HFFc6 (cell line): ENCODE measurements at regions not wholly inside any gene's neighbourhood (a gene's known extent, or its start where the extent isn't known, plus 50 kb on each side); places are given as distances from the start of the nearest gene placed in this dataset.

Source experiments
- DNase-seq: peaks from one replicate; pipeline ENCODE4 v3.0.0-alpha.2; 2018
- H3K27ac Mint-ChIP-seq: 2 replicates; pipeline ENCODE4 v1.8.0; 2020; ENCODE audit warnings: mild to moderate bottlenecking, mixed read lengths
- H3K27me3 Mint-ChIP-seq: 2 replicates; pipeline ENCODE4 v1.8.0; 2021; ENCODE audit warnings: mild to moderate bottlenecking, moderate library complexity, mixed read lengths; ENCODE audit not compliant: insufficient read depth
- H3K36me3 Mint-ChIP-seq: 2 replicates; pipeline ENCODE4 v1.8.0; 2021; ENCODE audit warnings: low read depth, mixed read lengths
- H3K4me1 Mint-ChIP-seq: 2 replicates; pipeline ENCODE4 v1.8.0; 2020; ENCODE audit warnings: low read depth, mixed read lengths
- H3K4me3 Mint-ChIP-seq: 2 replicates; pipeline ENCODE4 v1.8.0; 2020; ENCODE audit warnings: mild to moderate bottlenecking, moderate library complexity, mixed read lengths
- H3K9me3 Mint-ChIP-seq: 2 replicates; pipeline ENCODE4 v1.8.0; 2020; ENCODE audit warnings: mild to moderate bottlenecking, mixed read lengths
- CTCF ChIP-seq: fragments of 200-600 bp; sonication (generic); IDR thresholded peaks from 2 replicates; pipeline ENCODE4 v1.5.0; 2021; ENCODE audit warnings: antibody characterized with exemption, mild to moderate bottlenecking

DNA sequence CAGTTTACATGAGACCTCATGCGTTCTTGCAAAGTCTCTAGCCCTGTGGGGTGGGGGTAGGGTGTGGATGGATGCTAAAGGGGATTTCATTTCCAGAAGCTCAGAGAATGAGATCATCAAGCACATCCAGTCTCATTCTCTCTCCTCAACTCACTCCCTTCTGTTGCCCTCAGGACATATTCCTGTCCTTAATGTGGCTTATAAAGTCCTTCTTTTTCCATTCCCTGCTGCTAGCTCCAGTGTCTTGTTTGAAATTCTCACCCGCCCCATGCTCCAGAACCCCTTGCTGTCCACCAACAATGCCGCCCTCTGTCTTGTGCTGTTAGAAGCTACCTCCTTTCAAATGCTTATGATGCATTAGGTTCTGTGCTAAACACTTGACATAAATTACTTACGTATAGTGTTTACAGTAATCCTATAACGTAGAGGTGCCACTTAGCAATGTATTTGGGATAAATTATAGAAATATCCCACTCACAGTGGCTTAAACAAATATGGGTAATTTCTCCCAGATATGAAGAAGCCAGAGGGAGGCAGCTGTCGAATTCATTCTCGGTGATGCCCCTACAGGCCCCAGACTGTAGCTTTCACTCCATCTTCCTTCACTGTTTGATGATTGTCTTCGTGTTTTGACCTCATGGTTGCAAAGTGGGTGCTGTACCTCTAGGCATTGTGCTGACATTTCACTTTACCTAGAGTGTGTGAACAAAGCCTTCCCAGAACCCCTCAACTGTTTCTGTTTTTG is 273.1 kb upstream of the TBL1XR1 start:
- no peak for TF ChIP-seq CTCF
- Mint-ChIP-seq H3K4me3 (no peak overlapping the region), H3K27me3 (peaks cover 1% of the 10 kb centered on the region), H3K9me3 (no peaks in the 10 kb centered on the region), H3K36me3 (no peaks in the 10 kb centered on the region), H3K4me1 (peaks cover 52% of the 10 kb centered on the region), H3K27ac (peak overlapping the region; percentile 17; the same call in 1 of the 2 replicates)
- DNase-seq: peak; percentile 48

GRCh38 chr3:177471733-177472480 is 274.6 kb upstream of the TBL1XR1 start:
- Mint-ChIP-seq H3K27me3 (peaks cover 1% of the 10 kb centered on the region), H3K4me1 (peaks cover 40% of the 10 kb centered on the region), H3K9me3 (no peaks in the 10 kb centered on the region), H3K36me3 (no peaks in the 10 kb centered on the region), H3K4me3 (no peak overlapping the region), H3K27ac (no peak overlapping the region)
- no peak for DNase-seq
- no peak for TF ChIP-seq CTCF

GRCh38 chr3:177473184-177473583 is 275.9 kb upstream of the TBL1XR1 start:
- Mint-ChIP-seq H3K9me3 (no peaks in the 10 kb centered on the region), H3K36me3 (no peaks in the 10 kb centered on the region), H3K27ac (no peak overlapping the region), H3K4me3 (no peak overlapping the region), H3K27me3 (no peaks in the 10 kb centered on the region; the same call in 1 of the 2 replicates), H3K4me1 (peaks cover 36% of the 10 kb centered on the region)
- no peak for DNase-seq
- no peak for TF ChIP-seq CTCF

DNA sequence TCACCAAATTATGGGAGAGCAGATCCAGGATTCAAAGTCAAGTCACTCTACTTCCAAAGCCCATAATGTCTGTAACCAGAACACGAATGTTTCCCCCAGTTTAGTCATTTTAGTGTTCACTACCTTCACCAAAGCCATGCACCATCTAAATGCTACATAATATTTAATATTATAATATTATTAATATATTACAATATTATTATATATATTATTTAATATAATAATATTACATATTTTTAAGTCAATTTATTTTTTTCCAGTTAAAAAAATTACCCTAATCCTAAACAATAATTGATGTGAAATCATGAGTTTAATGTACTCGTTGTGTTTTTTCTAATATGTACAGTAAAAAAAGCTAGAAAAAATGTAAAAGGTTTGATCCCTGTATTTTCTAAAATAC is 276.6 kb upstream of the TBL1XR1 start:
- DNase-seq: no peak
- Mint-ChIP-seq H3K4me1 (peaks cover 36% of the 10 kb centered on the region), H3K4me3 (no peak overlapping the region), H3K27ac (no peak overlapping the region), H3K27me3 (no peaks in the 10 kb centered on the region; the same call in 1 of the 2 replicates), H3K9me3 (no peaks in the 10 kb centered on the region), H3K36me3 (no peaks in the 10 kb centered on the region)
- TF ChIP-seq CTCF: no peak

- Mint-ChIP-seq H3K27ac (no peak overlapping the region), H3K27me3 (no peaks in the 10 kb centered on the region; the same call in 1 of the 2 replicates), H3K9me3 (no peaks in the 10 kb centered on the region), H3K36me3 (no peaks in the 10 kb centered on the region), H3K4me1 (peaks cover 36% of the 10 kb centered on the region), H3K4me3 (no peak overlapping the region)
- DNase-seq: no peak
- no peak for TF ChIP-seq CTCF
Measured at GRCh38 chr3:177474652-177475355, 277.5 kb upstream of the TBL1XR1 start.
